NCI-H187 treated with DMSO at 0.1 percent for 48 hours (cell line): ENCODE measurements at regions not wholly inside any gene's neighbourhood (a gene's known extent, or its start where the extent isn't known, plus 50 kb on each side); places are given as distances from the start of the nearest gene placed in this dataset.
A peak's percentile ranks its signal among the peaks of the same experiment; 100 is the strongest.

Experiments used
- DNase-seq: peaks from one replicate; lab custom pipeline; 2025; lab: John Stamatoyannopoulos, UW

- DNase-seq: no peak
These were observed 155.8 kb downstream of the TEX29 start for GRCh38 chr13:111476197-111476596.

- no peak for DNase-seq
These were observed 159.0 kb downstream of the TEX29 start for GRCh38 chr13:111479412-111479811.

DNA sequence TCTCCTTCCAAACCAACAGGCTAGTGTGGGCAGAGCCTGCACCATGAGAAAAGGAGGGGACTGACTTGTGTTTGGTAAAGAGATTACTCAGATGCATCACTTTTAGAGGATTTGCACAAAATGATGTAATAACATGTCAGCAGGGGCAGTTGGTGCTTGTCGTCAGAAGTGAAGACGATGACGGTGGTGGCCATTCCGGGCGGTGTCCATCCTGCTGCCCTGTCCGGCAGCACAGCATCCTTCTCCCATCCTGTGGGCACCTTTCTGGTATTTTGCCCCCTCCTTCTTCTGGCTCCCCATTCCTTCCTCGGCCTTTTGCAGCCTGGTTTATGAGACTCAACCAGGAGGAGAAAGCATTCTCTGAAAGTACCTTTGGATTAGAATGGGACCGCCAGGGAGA, 160.1 kb downstream of the TEX29 start:
- no peak for DNase-seq

DNA sequence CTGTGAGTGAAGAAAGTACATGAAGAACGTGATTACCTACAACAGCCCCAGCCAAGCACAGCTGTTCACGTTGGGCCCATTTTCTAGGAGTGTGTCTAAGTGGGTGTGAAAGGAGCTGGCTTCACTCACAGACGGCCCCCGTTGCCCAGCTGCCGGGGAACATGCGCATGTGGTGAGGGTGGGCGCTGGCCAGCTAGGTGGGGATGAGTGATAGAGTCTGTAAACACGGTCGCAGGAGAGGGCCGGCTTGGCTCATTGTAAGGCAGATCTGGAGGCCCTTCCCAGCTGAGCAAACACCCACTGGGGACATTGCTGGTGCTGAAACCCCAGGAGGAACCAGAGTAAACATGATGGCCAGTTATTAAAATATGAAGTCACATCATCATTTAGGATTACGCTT, 160.5 kb downstream of the TEX29 start:
- peak; percentile 77 for DNase-seq

- no peak for DNase-seq
These were observed 161.7 kb downstream of the TEX29 start for GRCh38 chr13:111482126-111482525.

DNA sequence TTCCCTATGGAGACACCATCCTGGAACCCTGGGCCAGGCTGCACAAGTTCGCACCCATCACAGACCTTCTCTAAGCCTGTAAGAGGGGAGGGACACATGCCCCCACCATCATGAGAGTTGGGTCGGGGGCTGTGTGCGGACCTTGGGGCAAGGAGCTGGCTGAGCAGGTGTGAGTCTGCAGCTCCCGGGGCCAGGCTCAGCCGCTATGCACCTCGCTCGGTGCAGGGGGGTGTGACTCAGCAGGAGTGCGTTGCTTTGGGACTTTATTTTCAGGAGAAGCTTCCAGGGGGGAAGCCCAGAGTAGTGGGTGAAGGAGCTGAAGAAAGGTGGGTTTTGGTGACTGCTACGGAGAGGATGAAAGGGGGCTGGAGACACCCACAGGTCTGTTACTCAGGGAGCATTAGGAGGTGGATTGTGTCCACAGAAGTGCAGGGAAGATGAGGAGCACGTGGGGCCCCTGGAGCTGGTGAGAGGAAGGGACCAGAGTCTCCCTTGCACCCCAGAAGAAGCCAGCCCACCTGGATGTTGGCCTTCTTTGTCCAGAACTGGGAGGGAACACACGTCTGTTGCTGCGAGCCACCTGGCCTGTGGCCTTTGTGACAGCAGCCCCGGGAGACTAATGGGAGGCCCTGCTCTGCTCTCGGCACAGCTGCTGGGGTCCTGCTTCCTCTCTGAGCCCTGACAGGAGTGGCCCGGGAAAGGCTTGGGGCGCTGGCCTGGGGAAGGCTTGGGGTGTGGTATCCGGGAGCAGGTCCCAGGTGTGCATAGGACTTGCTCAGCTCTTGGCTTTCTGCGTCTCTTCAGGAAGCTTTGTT, 162.6 kb downstream of the TEX29 start:
- DNase-seq: no peak

- no peak for DNase-seq
These were observed 163.2 kb downstream of the TEX29 start for GRCh38 chr13:111483621-111483987.

GRCh38 chr13:111484141-111484925, 163.9 kb downstream of the TEX29 start:
- DNase-seq: no peak

- no peak for DNase-seq
These were observed 164.5 kb downstream of the TEX29 start for GRCh38 chr13:111484959-111485358.

DNA sequence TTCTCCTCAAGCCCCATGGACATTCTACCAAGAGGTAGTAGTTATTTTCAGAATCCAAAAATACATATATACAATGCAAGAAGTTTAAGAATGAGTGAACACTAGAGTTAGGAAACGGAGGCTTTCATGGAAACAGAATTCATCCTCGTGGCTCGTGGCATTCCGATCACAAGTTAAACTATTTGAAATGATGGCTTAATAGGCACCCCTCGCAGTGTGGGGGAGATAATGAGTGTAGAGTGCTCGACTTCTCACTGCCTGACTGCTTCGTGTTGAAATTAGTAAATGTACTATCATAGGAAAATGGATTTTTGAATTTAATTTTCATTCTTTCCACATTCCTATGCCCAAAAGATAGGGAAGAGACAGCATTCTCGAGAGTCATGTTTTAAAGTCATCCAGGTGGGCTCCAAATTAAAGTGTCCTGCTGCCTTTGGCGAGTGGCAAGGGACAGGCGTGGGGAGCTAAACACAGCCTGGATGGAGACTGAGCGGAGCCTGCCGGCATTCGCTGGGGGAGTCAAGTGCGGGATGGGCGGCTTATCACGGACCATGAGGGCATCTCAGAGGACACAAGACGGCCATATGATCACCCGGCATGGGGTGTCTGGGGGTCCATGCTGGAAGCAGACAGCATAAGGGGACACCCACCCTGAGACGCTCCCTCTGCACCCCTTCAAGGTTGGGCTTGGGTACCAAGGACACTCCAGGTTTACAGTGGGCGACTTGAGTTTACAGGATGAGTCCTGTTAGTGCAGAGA, 165.2 kb downstream of the TEX29 start:
- DNase-seq: no peak

GRCh38 chr13:111486331-111486730, 165.9 kb downstream of the TEX29 start:
- no peak for DNase-seq

DNA sequence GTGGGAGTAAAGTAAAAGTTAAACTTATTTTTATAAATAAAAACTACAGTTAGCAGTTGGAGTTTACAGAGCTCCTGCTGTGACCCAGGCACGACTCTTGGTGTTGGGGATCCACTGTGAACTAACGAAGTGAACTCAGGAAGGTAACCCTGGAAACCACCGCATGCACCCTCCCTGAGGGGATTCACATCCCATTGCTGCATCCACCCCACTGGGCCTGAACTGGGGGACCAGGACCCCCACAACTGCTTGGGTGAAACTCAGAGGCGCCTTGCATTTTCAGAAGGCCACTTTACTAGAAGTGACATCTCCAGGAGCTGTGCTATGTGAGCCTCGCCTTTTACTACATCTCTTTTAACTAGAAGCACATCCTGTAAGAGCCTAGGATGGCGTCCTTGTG, 166.4 kb downstream of the TEX29 start:
- no peak for DNase-seq

- no peak for DNase-seq
These were observed 168.2 kb downstream of the TEX29 start for GRCh38 chr13:111488486-111489132.

DNA sequence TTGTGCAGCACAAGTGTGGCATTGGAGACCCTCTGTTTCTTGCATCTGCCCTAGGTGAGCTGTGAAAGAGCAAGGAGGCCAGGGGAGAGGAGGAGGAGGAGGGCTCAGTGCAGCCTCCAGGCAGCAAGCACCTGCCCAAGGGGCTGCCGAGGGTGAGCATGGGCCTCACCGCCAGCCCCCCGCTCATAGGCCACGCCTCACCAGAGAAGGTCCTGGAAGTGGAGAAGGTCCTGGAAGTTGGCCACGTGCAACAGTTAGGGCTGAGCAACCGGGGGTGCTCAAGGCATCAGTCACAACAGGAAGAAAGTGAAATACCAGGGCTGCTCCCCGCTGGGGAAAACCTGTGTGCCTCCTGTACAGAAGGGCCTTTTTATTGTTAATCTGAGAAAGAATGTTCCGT, 168.9 kb downstream of the TEX29 start:
- no peak for DNase-seq

- no peak for DNase-seq
These were observed 170.2 kb downstream of the TEX29 start for GRCh38 chr13:111490611-111491010.

DNA sequence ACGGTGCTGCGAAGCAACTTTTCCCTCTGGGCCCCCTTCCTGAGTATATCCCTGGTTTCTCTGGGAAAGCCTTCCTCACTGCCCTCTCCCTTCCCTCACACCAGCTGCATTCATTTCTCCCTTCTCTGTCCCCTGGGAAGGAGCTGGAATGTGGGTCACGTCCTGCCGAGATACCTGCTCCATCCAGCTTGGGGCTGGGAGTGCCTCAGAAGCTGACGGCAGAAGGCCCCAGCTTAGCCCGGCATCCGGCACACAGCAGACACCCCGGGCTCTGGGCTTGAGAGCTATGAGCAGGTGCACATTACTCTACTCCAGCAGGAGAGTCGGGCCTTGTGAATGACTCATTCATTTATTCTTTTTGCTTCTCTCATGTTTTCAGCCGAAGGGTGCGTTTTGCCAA, 170.6 kb downstream of the TEX29 start:
- no peak for DNase-seq

GRCh38 chr13:111491659-111492058, 171.2 kb downstream of the TEX29 start:
- DNase-seq: no peak

GRCh38 chr13:111492341-111492950, 172.0 kb downstream of the TEX29 start:
- no peak for DNase-seq

DNA sequence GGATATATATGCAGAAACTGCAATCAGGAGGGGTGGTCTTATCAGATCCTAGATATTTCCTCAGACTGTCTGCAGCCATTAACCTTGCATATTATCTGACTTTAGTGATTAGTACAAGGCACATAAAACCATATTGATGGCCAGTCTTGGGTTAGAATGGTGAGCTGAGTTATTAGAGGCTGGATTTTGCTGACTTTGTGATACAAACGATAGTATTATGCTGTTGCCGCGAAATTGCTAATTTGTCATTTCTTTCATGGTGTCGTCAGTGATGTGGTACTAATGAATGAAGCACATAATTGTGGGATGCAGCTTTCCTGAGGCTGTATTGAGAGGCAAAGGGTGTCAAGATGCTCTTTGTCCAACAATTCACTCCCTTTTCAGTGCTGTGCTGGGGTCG, 172.5 kb downstream of the TEX29 start:
- DNase-seq: no peak

DNA sequence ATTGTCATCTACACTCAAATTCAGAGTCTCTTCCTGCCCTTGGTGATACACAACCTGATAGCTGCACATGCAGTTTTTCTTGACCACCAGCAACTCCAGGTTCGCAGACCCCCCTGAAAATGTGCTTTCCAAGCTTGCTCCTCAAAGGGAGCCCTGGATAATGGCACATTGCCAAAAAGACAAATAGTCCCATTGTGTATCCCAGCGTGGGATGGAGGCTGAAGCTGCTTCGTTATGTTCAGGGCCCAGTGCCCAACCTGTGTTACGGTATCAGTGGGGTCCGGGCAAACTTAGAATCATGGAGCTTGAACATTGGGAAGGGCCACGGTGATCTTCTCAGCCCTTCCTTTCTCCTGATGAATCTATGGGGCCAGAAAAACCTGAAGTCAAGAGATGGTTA, 173.0 kb downstream of the TEX29 start:
- DNase-seq: no peak

- DNase-seq: no peak
These were observed 174.2 kb downstream of the TEX29 start for GRCh38 chr13:111494641-111495040.
